NB4 (cell line): ENCODE measurements at regions not wholly inside any gene's neighbourhood (a gene's known extent, or its start where the extent isn't known, plus 50 kb on each side); places are given as distances from the start of the nearest gene placed in this dataset.

Source experiments
- MYC ChIP-seq: IDR thresholded peaks from 2 replicates; pipeline ENCODE4 v1.6.1; 2011; ENCODE audit warnings: low read depth, low read length
- POLR2A ChIP-seq: IDR thresholded peaks from 2 replicates; pipeline ENCODE4 v1.6.1; 2011; ENCODE audit warnings: mild to moderate bottlenecking; ENCODE audit not compliant: insufficient read length; ENCODE audit errors: extremely low read depth
- TF ChIP-seq, protein P1 (sequence below): IDR thresholded peaks from one replicate; pipeline ENCODE4 v1.5.1; 2012; ENCODE audit warnings: low read depth, low read length

DNA sequence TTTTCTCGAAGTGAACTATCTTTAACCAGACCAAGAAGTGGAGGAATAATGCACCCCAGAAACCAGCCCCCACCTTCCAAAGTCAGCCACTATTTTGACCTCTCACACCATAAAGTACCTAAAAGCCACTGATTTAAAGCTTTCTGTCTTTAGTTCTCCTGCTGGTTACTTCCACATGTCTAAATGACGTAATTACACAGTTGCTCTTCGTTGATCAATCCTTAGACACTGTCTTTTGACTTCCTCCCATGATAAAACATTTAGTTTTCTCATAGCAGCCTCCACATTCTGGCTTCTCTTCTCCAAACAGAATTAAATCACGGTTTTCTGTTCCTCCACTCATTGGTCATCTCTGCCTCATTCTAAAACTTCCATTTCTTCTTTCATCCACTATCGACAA, 294.4 kb upstream of the N4BP1 start:
- no peak for TF ChIP-seq POLR2A
- TF ChIP-seq, protein P1, sequence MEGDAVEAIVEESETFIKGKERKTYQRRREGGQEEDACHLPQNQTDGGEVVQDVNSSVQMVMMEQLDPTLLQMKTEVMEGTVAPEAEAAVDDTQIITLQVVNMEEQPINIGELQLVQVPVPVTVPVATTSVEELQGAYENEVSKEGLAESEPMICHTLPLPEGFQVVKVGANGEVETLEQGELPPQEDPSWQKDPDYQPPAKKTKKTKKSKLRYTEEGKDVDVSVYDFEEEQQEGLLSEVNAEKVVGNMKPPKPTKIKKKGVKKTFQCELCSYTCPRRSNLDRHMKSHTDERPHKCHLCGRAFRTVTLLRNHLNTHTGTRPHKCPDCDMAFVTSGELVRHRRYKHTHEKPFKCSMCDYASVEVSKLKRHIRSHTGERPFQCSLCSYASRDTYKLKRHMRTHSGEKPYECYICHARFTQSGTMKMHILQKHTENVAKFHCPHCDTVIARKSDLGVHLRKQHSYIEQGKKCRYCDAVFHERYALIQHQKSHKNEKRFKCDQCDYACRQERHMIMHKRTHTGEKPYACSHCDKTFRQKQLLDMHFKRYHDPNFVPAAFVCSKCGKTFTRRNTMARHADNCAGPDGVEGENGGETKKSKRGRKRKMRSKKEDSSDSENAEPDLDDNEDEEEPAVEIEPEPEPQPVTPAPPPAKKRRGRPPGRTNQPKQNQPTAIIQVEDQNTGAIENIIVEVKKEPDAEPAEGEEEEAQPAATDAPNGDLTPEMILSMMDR = no peak
- TF ChIP-seq MYC = no peak
